ENCODE measurements at regions not wholly inside any gene's neighbourhood (a gene's known extent, or its start where the extent isn't known, plus 50 kb on each side); places are given as distances from the start of the nearest gene placed in this dataset.

DNA sequence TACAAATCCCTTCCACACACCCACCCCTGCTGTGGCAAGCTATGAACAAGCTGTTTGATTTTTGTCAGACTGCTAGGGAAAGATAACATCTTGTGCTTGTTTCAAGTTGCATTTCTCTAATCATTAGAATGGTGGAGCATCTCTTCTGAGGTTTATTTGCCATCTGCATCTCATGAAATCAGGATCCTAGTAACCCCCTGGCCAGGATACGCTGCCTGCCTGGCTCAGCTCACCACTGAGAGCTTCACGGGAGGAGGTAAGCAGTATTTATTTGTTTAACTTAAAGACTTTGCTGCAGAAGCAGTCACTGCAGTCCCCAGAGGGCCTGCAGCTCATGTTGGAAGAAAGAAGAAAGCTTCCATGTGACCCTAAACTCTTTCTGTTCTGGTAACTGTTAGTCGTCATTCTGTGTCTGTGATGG, 83.3 kb upstream of the CXCL14 start:
- no peak for DNase-seq (ENCODE audit: low spot score)

DNA sequence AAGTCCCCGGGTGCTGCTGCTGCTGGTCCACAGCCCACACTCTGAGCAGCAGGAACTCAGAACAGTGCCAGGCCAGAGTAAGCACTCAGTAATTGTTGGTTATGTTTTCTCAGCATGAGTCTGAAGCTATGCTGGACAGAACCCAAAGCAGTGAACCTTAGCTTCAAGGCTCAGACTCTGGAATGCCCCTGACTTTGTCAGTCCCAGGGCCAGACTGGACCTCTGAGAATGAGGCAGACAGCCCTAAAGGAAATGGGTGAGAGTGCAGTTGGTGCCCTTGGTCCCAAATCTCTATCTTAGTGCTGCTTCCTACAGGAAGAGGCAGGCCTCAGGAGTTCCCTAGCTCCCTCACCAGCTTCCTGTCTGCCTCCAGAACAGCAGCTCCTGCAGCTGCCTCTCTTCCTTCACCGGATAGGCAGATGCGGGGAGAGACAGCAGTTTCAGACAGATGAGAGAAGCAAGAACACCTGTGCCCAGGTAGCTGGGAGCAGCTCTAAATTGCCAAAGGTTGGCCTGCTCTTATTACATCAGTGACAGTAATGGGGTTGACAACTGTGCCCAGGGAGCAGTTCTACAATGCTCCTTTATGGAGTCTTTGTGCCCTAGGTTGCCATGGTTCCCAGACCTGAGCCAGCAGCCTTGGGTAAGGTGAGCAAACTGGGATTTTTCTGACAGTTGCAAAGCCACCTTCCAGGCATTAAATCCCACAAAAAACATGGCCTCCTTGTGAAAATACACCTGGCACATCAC, 82.2 kb upstream of the CXCL14 start:
- DNase-seq (ENCODE audit: low spot score), result no peak

DNA sequence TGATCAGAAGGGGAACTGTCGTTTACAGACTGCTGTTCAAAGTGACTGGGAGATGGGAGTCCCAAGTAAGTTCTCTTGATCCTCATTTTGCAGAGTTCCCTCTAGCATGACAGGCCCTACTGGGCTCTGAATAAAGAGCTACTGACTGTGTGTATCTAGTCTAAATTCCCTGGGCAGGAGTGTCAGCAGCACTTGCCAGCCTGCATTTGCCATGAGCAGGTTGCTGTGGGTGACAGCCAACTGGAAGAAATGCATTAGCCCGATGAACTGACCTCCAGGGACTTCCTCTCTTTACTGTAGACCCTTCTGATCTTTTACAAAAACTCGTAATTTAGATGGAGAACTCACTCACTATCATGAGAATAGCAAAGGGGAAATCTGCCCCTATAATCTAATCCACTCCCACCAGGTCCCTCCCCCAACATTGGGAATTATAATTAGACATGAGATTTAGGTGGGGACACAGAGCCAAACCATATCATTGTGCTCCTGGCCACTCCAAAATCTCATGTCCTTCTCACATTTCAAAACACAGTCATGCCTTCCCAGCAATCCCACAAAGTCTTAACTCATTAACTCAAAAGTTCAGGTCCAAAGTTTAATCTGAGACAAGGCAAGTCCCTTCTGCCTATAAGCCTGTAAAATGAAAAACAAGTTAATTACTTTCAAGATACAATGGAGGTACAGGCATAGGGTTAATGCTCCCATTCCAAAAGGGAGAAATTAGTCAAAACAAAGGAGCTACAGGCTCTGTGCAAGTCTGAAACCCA, 78.9 kb upstream of the CXCL14 start:
- DNase-seq (ENCODE audit: low spot score), result no peak

DNA sequence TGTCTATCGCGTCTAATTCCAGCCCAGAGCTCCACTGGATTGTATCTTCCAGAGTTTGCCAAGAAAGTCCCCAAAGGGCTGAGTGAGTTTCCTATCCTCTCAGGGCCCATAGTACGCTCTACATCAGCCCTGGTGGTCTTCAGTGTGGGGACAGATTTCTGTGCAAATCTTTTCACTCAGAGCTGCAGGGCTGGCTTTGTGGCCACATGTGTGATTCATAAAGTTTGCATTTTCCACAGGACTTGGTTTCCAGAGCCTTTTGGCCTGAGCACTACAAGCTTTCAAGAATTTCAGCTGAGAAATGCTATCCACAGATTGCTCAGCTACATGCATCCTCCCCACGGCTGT, 76.7 kb upstream of the CXCL14 start:
- DNase-seq (ENCODE audit: low spot score), result no peak

DNA sequence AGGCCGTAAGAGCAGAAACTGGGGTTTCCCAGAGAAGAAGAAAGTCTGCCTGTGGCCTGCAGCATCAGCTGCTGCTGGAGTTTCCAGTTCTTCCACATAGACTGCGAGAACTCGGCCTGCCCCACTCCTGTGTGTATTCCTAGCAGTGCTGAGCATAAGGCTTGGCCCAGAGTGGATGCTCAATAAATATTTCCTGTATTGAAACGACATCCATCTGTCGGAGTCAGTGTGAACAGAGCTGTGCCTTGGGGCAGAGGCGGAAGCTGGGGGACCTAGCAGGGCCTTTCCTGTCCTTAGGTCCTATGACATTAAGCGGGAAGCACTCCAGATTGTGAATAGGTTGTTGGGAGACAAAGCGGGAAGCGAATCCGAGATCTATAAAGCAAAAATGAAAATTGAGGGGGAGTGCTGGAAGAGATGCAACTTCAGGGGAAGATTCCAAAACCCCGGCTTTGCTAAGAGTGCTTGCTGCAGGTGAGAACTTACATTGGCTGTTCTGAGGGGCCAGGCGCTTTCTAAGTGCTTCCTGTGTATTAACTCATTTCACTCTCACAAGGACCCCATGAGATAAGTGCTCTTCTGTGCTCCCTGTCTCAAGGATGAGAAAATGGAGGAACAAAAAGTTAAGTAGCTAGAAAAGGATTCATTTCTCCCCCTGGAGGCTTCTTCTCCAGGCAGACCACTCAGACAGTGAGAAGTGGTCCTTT, 76.1 kb upstream of the CXCL14 start:
- DNase-seq (ENCODE audit: low spot score), result no peak

DNA sequence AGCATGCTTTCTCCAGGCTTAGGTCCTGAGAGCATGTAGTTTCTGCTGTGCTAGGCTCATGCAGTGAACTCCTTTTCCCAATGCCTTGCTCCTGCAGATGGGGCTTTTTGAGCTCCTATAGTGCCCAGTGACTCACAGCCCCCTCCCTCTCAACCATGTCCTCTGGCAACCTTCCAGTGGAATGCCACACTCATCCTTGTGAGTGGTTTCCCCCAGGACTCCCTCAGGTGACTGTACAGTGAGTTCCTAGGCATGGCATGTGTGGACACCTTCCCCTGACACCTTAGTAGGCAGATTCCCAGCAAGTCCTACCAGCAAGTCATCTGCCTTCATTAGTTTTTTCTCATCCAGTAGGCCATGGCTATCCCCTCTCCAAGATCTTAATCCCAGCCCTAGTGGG, 72.4 kb upstream of the CXCL14 start:
- no peak for DNase-seq (ENCODE audit: low spot score)

DNA sequence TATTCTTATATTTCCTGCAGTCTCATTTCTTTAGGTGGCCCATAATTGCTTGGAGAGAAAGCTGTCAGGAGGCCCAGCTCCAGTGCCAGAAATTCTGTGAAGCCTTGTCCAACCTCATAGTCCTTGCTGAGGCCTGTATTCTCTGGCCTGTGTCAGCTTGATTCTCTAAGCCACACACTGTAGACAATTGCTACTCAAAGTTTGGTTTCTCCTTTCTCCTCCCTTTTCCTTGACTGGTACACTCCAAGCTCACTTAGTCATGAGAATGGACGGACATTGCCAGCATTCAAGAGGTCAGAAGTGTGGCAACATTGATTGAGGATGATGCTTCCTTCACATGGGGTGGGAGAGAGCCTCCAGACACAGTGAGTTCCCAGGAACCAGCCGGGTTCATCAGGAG, 71.3 kb upstream of the CXCL14 start:
- DNase-seq (ENCODE audit: low spot score), result no peak

DNA sequence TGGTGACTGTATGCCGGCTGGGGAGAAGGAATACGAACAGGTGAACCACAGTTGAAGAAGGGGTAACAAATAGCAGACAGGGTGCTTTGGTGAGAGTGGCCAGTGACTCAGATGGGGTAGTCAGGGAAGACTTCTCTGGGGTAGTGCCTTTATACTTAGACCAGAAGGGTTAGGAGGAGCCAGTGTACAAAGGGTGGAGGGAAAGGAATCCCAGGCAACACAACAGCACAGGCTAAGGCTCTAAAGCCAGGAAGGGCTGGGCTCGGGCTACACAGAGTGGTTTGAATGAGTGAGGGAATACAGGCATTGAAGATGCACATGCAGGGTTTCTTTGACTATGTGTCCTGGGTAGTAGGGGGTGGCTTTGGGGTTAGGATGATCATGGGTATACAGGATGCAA, 70.6 kb upstream of the CXCL14 start:
- no peak for DNase-seq (ENCODE audit: low spot score)

DNA sequence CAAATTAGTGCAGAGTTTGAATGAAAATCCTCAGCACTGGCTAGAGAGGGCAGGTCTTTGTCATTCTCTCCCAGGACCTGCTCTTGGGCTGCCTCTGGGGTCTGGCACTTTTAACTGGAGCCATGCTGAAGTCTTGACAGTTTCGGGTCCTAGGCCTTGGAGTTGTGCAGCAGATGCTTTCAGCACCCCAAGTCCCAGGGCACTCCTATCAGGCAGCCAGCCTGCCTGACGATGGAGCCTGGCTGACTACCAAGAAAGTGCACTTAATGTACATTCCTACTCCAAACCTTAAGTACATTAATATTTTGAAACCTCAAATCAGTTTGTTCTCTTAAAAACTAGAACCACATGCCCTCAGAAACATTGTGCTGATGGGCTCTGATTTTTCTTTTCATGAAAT, 69.3 kb upstream of the CXCL14 start:
- no peak for DNase-seq (ENCODE audit: low spot score)

DNA sequence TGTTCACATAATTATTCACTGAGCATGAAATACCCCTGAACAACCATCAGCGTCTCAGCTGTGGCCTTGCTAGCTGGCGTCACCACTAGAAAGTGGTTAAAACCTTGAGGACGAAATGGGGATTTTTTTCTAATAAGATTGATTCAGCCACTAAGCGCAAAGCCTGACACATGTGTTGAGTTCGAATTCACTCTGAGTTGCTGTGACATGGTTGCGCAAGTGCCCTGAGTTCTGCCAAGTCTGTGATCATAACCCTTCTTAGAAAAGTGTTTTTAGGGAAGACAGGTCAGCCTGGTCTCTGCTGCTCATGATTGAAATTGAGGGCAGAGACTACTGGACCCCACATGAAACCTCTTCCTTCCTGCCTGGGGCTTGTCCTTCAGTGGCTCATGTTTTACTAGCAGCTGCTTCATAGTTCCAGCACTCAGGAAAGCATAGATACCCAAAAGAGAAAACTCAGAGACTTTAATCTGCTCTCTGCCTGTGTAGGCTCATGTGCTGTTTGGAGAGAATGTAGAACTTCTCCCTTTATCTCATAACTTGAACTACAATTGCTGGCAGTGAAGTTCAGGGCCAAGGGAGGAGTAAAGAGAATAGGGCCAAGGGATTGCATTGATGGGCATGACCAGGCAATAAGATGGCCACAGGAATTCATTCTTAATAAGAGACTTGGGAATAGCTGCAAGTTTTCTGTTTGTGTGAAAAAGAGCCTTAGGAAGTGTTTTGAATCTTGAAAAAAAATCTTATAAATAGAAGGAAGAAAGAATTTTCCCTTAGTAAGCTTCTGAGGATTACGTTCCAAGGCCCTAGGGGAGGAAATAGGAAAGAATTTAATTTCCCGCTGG, 66.8 kb upstream of the CXCL14 start:
- DNase-seq (ENCODE audit: low spot score), result no peak

DNA sequence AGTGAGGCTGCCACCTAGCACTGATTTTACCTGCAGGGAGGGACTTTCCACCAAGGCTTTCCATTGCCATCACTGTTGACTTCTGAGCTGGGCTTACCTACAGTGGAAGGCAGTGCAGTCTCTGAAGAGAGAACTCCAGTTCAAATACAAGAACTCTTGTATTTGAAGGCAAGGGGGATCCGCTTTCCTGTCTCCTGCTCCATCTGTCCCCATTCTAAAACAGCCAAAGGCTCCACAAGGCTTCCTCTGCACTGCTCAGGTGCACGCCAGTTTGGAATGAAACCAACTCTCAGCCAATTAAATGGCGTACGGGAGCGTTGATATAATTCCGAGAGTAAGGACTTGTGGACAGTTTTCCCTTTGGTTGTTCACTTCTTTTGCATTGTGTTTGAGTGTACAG, 66.0 kb upstream of the CXCL14 start:
- no peak for DNase-seq (ENCODE audit: low spot score)

DNA sequence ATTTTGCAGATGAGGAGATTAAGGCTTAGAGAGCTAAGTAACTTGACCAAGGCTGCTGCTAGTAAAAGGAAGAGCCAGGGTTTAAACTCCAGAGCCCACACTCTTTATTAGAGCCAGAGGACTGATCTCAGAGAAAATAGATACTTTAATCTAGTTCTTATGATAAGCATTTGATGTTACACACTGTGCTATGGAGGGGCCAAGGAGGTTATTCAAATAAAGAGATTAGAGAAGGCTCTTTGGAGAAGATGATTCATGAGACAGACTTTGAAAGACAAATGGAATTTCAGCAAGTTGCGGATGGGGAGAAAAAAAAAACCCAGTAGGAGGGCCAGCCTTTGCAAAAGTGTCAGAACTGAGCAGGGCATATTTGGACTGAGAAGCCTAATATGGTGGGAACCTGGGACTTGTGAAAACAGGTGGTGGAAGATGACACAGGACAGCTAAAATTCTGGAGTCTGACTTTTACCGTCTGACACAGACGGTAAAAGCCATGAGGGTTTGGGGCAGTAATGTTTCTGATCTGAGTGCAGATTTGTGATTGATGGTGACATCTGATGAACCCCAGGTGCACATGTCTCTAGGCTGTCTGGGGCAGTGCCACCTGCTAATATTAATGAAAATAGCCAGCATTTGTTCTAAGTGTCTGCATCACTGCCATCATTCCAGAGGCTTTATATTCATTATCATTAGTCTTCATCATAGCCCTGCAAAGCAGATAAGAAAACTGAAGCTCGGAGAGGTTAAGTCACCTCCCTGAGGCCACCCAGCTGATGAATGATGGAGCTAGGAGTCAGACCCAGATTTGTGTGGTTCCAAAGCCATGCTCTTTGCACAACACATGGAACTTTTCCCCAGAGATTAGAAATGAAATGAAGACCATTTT, 65.3 kb upstream of the CXCL14 start:
- DNase-seq (ENCODE audit: low spot score), result no peak

DNA sequence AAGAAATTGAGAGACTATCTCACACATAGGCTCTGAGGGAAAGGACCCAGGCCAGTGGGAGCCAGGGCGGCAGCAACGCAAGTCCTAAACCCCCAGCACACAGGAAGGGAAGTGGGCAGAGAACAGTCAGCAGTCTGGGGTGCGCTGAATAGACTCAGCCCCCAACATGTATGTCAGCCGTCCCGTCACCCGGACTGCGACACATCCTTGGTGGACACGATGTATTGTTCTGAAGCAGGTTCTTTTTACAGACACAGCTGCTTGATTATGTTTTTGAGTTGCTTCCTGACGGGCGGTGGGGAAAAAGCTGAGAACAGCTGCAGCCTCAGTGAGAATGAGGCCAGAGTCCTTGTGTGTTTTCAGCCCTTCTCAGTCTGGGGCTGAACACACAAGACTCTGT, 64.1 kb upstream of the CXCL14 start:
- no peak for DNase-seq (ENCODE audit: low spot score)

DNA sequence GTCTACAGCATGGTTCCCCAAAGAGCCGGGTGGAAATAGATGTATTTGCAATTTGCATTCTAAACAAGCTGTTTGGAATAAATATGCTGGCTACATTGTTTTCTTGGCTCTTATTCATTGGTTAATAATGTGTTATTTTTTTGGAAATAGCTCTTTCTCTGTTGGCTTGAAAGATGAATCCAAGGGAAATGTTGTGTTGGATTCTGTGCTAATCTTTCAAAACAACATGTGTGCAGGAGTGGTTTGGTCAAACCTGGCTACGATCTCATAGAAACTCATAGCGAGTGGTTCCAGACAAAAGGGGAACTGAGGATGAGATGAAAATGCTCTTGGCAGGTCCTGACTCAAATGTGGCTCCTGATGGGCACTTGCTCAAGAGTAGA, 63.7 kb upstream of the CXCL14 start:
- DNase-seq (ENCODE audit: low spot score), result no peak

DNA sequence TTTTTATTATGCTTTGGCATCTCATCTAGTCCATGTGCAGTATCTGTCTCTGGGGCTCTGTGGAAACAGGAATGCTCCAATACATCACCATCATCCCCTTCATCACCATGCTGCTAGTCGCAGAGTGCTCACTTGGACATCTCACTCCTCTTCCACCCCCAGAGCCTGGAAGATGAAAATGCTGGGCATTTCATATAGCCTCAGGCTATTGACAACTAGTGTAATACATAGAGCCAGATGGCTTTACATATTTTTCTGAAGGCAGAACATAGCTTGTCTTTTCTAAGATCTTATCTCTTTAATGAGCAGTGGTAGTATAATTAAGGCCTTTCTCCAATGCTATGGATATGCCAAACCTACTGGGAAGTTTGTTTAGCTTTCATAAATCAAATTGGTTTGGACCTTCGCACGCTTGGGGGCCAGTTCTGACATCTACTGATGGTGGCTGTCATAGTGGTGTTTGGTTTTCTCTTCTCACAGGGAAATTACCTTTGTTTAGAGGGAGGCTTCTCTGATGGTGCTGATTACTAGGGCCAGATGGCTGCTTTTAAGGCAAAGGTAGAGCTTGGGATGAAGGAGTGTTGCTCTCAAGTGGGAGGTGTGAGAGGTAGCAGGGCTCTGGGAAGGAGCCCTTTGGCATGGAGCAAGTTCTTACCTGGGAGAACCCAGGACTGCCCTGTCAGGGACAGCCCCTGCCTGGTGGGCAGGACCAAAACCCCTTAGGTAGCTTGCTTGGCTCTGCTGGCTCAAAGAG, 63.1 kb upstream of the CXCL14 start:
- DNase-seq (ENCODE audit: low spot score), result no peak

DNA sequence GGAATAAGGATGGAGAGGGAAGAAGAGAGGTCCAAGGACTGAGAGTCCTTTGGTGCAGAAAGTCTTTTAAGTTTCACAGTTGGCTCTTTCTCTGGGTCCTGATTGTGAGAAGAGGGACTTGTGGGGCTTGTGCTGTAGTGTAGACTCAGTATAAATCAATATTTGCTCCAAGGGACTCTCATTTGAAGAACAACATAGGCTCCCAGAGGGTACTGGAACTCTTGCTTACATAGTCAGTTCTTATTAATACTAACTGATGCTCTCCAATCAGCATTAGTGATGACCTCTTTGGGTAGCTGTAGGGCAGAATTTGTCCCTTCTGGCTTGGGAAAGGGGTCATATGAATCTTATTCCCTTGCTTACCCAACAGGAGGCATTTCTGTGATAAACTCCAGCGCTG, 62.5 kb upstream of the CXCL14 start:
- no peak for DNase-seq (ENCODE audit: low spot score)

DNA sequence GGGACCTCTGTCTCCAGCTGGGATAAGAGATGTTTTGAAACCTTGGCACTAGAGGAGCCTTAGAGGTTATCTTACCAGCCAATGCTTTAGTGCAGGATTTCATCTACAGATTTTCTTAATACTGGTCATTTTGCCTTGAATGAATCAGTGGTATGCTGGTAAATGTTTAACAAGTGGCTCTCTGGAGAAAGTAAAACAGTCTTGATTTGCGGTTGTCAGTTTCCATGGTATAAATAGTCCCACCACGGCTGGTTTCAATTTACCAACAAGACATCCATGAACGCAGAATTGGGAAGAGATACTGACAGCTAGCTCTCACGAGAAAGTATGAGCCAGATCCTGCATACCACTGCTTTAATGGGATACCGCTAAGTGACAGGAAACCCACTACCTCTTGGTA, 56.7 kb upstream of the CXCL14 start:
- DNase-seq (ENCODE audit: low spot score), result no peak

DNA sequence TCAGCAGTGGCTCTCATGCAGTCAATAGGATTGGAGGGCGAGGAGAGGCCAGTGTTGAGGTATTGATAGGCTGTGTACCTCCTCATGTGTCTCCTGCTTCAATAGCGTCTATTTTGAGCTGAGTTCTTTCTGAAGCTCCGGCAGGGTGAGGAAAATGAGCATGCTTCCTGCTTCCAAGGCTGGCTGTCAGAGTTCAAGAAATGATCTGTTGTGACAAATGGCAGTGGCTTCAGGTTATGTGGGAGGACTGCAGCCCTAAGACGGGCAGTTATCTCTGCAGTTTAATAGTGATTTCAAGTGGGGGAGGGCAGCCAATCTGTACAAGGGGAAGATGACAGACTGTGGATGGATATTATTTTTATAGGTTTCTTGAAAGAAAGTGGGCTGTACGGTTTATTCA, 54.0 kb upstream of the CXCL14 start:
- DNase-seq (ENCODE audit: low spot score), result no peak

DNA sequence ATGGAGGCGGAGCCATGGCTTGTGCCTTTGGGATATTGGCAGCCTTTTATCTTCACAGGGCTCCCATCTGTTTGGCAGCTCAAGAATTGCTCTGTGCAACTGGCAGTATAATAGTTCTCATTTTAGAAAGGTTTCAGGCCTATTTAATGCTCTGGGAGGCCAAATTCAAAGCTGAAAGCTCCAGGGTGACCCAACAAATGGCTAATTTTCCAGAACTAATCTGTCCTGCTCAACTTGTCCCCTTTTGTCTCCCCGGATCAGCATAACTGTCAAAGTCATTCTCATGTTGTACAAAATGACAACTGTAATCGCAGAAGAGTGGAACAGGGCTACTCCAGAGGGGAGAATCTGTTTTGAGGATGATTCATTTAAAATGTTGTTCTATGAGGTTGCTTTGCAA, 52.6 kb upstream of the CXCL14 start:
- no peak for DNase-seq (ENCODE audit: low spot score)

DNA sequence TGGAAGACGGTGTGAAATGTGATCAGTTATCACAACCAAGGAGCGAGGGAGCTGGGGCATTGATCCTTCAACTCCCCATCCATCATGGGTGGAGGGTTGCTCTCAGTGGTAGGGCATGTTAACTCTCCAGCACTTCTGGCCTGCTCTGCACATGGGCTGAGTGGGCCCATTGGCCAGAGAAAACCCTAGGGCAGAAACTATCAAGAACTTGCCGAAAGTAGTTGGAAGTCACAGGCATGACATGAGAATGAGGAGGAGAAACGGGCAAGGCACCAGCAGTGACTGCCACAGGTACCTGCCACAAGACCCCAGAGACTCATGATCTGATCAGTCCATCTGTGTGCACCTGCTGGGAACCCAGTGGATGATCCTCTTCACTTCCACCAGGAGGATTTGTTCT, 50.9 kb upstream of the CXCL14 start:
- no peak for DNase-seq (ENCODE audit: low spot score)

All from HuH-7 (cell line).